GM23338 (cell line): ENCODE measurements at regions not wholly inside any gene's neighbourhood (a gene's known extent, or its start where the extent isn't known, plus 50 kb on each side); places are given as distances from the start of the nearest gene placed in this dataset.

Source experiments
- ATAC-seq: fragments of 200-7000 bp; cut with Tn5 transposase; 3 replicates; pipeline ENCODE4 v1.9.1; 2020
- DNase-seq: peaks from one replicate; pipeline ENCODE4 v3.0.0-alpha.2; 2015; ENCODE audit warnings: low spot score
- H2AFZ ChIP-seq: fragments of 200-600 bp; sonication (generic); 2 replicates; pipeline ENCODE4 v1.8.0; 2016; ENCODE audit warnings: antibody characterized with exemption, mild to moderate bottlenecking, moderate library complexity
- H3F3A ChIP-seq: fragments of 200-600 bp; sonication (generic); replicated peaks from 2 replicates; pipeline ENCODE4 v1.8.0; 2017; ENCODE audit warnings: antibody characterized with exemption, mixed run types, low read depth
- H3K27ac ChIP-seq: fragments of 200-600 bp; sonication (generic); 2 replicates; pipeline ENCODE4 v1.6.1; 2016; ENCODE audit warnings: low read depth
- H3K27me3 ChIP-seq: fragments of 200-600 bp; sonication (generic); 2 replicates; pipeline ENCODE4 v1.8.0; 2016; ENCODE audit warnings: mild to moderate bottlenecking, mixed run types, moderate library complexity; ENCODE audit not compliant: insufficient read depth
- H3K36me3 ChIP-seq: fragments of 200-600 bp; sonication (generic); 2 replicates; pipeline ENCODE4 v1.8.0; 2016; ENCODE audit warnings: mild to moderate bottlenecking; ENCODE audit not compliant: insufficient read depth
- H3K4me1 ChIP-seq: fragments of 200-600 bp; sonication (generic); 2 replicates; pipeline ENCODE4 v1.8.0; 2016; ENCODE audit warnings: mild to moderate bottlenecking, moderate library complexity; ENCODE audit not compliant: insufficient read depth
- H3K4me2 ChIP-seq: fragments of 200-600 bp; sonication (generic); 2 replicates; pipeline ENCODE4 v1.7.1; 2017; ENCODE audit warnings: mixed run types
- H3K4me3 ChIP-seq: fragments of 200-600 bp; sonication (generic); 2 replicates; pipeline ENCODE4 v1.6.1; 2016; ENCODE audit warnings: mixed run types
- H3K79me2 ChIP-seq: fragments of 200-600 bp; sonication (generic); replicated peaks from 2 replicates; pipeline ENCODE4 v1.8.0; 2017; ENCODE audit warnings: mild to moderate bottlenecking; ENCODE audit not compliant: insufficient read depth
- H3K9me2 ChIP-seq: fragments of 200-600 bp; sonication (generic); 2 replicates; pipeline ENCODE4 v1.8.0; 2017; ENCODE audit not compliant: insufficient read depth
- H4K20me1 ChIP-seq: fragments of 200-600 bp; sonication (generic); replicated peaks from 2 replicates; pipeline ENCODE4 v1.8.0; 2017; ENCODE audit warnings: mild to moderate bottlenecking; ENCODE audit not compliant: insufficient read depth
- H3K27ac Mint-ChIP-seq: 2 replicates; pipeline ENCODE4 v1.8.0; 2020; ENCODE audit warnings: inconsistent platforms, mild to moderate bottlenecking, moderate library complexity, mixed read lengths
- H3K27me3 Mint-ChIP-seq: 3 replicates; pipeline ENCODE4 v1.8.0; 2022; ENCODE audit warnings: low read depth, mild to moderate bottlenecking, moderate library complexity, mixed read lengths, inconsistent platforms; ENCODE audit not compliant: insufficient read depth, poor library complexity
- H3K36me3 Mint-ChIP-seq: 3 replicates; pipeline ENCODE4 v1.8.0; 2021; ENCODE audit warnings: low read depth, mild to moderate bottlenecking, inconsistent platforms, moderate library complexity, mixed read lengths
- H3K4me1 Mint-ChIP-seq: 3 replicates; pipeline ENCODE4 v1.8.0; 2020; ENCODE audit warnings: mild to moderate bottlenecking, inconsistent platforms, mixed read lengths
- H3K4me3 Mint-ChIP-seq: 3 replicates; pipeline ENCODE4 v1.8.0; 2021; ENCODE audit warnings: moderate library complexity, mild to moderate bottlenecking, inconsistent platforms, mixed read lengths
- H3K9me3 Mint-ChIP-seq: 3 replicates; pipeline ENCODE4 v1.8.0; 2020; ENCODE audit warnings: moderate library complexity, mild to moderate bottlenecking, inconsistent platforms, mixed read lengths
- CREB1 ChIP-seq: fragments of 250-450 bp; sonication (Bioruptor Pico); IDR thresholded peaks from 2 replicates; pipeline ENCODE4 v1.5.0; 2020; ENCODE audit warnings: low read depth, mild to moderate bottlenecking, moderate library complexity
- EZH2 ChIP-seq: fragments of 200-600 bp; sonication (generic); IDR thresholded peaks from one replicate; pipeline ENCODE4 v1.8.0; 2017; ENCODE audit warnings: antibody characterized with exemption, mild to moderate bottlenecking, low read depth; ENCODE audit not compliant: unreplicated experiment
- EZH2phosphoT487 ChIP-seq: fragments of 200-600 bp; sonication (generic); IDR thresholded peaks from one replicate; pipeline ENCODE4 v1.8.1; 2018; ENCODE audit warnings: antibody characterized with exemption; ENCODE audit not compliant: unreplicated experiment
- STAT1 ChIP-seq: IDR thresholded peaks from one replicate; pipeline ENCODE4 v1.6.1; 2016; ENCODE audit warnings: antibody characterized with exemption; ENCODE audit not compliant: unreplicated experiment
- ZNF114 ChIP-seq: fragments of 250-450 bp; sonication (Bioruptor Pico); IDR thresholded peaks from 2 replicates; pipeline ENCODE4 v1.5.0; 2020; ENCODE audit warnings: mild to moderate bottlenecking, moderate library complexity
- ZNF331 ChIP-seq: fragments of 250-450 bp; sonication (Bioruptor Pico); IDR thresholded peaks from 2 replicates; pipeline ENCODE4 v1.5.0; 2020; ENCODE audit warnings: low read depth, mild to moderate bottlenecking, moderate library complexity
- ZNF462 ChIP-seq: fragments of 250-450 bp; sonication (Bioruptor Pico); IDR thresholded peaks from 2 replicates; pipeline ENCODE4 v1.5.0; 2020; ENCODE audit warnings: mild to moderate bottlenecking, moderate library complexity
- TF ChIP-seq, protein P1 (sequence below), 2 experiments: fragments of 200-600 bp in 1 of 2; sonication (generic) in 1 of 2; conservative IDR thresholded peaks; 2 replicates each; pipeline versions ENCODE4 v1.5.1 to v1.6.1; 2016 to 2017; ENCODE audit warnings: antibody characterized with exemption in 2 of 2, low read depth in 2 of 2, mild to moderate bottlenecking in 2 of 2, moderate library complexity in 1 of 2

DNA sequence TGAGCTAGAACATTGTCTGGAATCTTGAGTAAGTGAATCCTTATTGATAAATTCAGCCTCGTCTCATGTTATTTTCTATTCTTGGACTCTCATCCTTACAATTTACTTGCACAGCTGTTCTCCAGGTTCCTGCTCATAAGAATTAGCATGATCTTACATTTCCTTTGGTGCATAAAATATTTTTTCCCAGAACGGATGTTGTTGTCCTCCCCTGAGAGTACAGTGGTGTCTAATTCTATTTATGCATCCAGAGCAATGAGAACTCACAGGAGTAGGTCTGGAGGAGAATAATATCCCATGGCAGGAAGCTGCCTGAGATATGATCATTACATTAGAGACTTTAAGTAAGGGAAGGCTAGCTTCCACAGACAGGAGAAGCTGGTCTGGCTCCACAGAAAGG lies 178.4 kb upstream of the MAST4 start (continued):
- TF ChIP-seq ZNF462 (CRISPR knock-in tag) (no peak), ZNF331 (no peak)

DNA sequence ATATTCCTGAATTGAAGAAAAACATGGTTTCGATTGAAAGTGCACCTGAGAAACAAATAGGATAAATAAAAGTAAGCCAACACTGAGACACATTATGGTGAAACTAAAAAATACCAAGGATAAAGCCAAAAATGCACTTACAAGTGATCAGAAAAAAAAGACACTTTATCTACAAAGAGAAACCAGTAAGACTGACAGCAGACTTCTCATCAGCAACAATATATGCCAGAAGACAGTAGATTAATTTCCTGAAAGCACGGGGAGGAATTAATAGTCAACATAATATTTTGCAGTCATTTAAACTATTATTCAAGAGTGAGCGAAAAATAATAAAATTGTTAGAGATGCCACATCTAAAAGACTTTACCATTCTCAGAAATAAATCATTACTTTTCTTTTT lies 172.7 kb upstream of the MAST4 start:
- peaks cover 6% of the 10 kb centered on the region; the same call in 1 of the 2 replicates for H3K9me2 ChIP-seq
- no peaks in the 10 kb centered on the region; the same call in 2 of the 3 replicates for H3K36me3 Mint-ChIP-seq
- H2AFZ ChIP-seq, result no peak overlapping the region
- H3K27me3 Mint-ChIP-seq, result no peaks in the 10 kb centered on the region
- no peak overlapping the region for H3K4me3 Mint-ChIP-seq
- no peaks in the 10 kb centered on the region for H3K79me2 ChIP-seq
- H3K9me3 Mint-ChIP-seq, result peaks cover 17% of the 10 kb centered on the region
- no peaks in the 10 kb centered on the region for H3K36me3 ChIP-seq
- no peaks in the 10 kb centered on the region for H4K20me1 ChIP-seq
- H3K27ac ChIP-seq, result no peak overlapping the region
- H3F3A ChIP-seq, result no peaks in the 10 kb centered on the region
- H3K4me2 ChIP-seq, result no peak overlapping the region
- no peaks in the 10 kb centered on the region for H3K27me3 ChIP-seq
- no peaks in the 10 kb centered on the region for H3K4me1 ChIP-seq
- ATAC-seq (no peak), DNase-seq (no peak)
- 0 out of 3 replicates have a peak, but pooled peaks cover 4% of the 10 kb centered on the region for H3K4me1 Mint-ChIP-seq
- no peak overlapping the region for H3K27ac Mint-ChIP-seq
- no peak overlapping the region for H3K4me3 ChIP-seq
- no peak for TF ChIP-seq CREB1 (CRISPR knock-in tag)
- TF ChIP-seq ZNF331, result no peak
- TF ChIP-seq EZH2phosphoT487, result no peak
- TF ChIP-seq, protein P1, sequence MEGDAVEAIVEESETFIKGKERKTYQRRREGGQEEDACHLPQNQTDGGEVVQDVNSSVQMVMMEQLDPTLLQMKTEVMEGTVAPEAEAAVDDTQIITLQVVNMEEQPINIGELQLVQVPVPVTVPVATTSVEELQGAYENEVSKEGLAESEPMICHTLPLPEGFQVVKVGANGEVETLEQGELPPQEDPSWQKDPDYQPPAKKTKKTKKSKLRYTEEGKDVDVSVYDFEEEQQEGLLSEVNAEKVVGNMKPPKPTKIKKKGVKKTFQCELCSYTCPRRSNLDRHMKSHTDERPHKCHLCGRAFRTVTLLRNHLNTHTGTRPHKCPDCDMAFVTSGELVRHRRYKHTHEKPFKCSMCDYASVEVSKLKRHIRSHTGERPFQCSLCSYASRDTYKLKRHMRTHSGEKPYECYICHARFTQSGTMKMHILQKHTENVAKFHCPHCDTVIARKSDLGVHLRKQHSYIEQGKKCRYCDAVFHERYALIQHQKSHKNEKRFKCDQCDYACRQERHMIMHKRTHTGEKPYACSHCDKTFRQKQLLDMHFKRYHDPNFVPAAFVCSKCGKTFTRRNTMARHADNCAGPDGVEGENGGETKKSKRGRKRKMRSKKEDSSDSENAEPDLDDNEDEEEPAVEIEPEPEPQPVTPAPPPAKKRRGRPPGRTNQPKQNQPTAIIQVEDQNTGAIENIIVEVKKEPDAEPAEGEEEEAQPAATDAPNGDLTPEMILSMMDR (conservative IDR thresholded peaks at IDR 0.05; ENCODE audit: low read depth in 2 of 2), result no peak
- TF ChIP-seq STAT1, result no peak
- TF ChIP-seq EZH2, result no peak
- TF ChIP-seq ZNF114 (CRISPR knock-in tag), result no peak
- TF ChIP-seq ZNF462 (CRISPR knock-in tag), result no peak
